Uterus (tissue), 3 donors: ENCODE measurements at regions not wholly inside any gene's neighbourhood (a gene's known extent, or its start where the extent isn't known, plus 50 kb on each side); places are given as distances from the start of the nearest gene placed in this dataset.

Experiments used
- DNase-seq, 2 donors: peaks; one replicate each; pipeline ENCODE4 v3.0.0-alpha.2; 2019 to 2020
- H3K27ac ChIP-seq, 2 donors: fragments of 200-600 bp; sonication (generic); 1 replicate in 1 of 2; 2 replicates in 1 of 2; pipeline ENCODE4 v1.5.1; 2016 to 2018
- H3K27me3 ChIP-seq, 2 donors: fragments of 200-600 bp; sonication (generic); one replicate each; pipeline ENCODE4 v1.5.1; 2018 to 2019; ENCODE audit warnings: control low read depth in 1 of 2
- H3K36me3 ChIP-seq, 2 donors: fragments of 200-600 bp; sonication (generic); one replicate each; pipeline ENCODE4 v1.5.1; 2019; ENCODE audit warnings: control low read depth in 1 of 2
- H3K4me1 ChIP-seq, 2 donors: fragments of 200-600 bp; sonication (generic); one replicate each; pipeline ENCODE4 v1.5.1; 2018 to 2019; ENCODE audit warnings: control low read depth in 1 of 2
- H3K4me3 ChIP-seq, 2 donors: fragments of 200-600 bp; sonication (generic); 1 replicate in 1 of 2; 2 replicates in 1 of 2; pipeline ENCODE4 v1.5.1; 2018 to 2019; ENCODE audit warnings: mild to moderate bottlenecking in 1 of 2
- H3K9me3 ChIP-seq, 2 donors: fragments of 200-600 bp; sonication (generic); one replicate each; pipeline ENCODE4 v1.5.1; 2019; ENCODE audit warnings: control low read depth in 1 of 2
- CTCF ChIP-seq, 4 experiments: fragments of 200-600 bp in 2 of 4; fragments of 450-650 bp in 2 of 4; sonication (generic) in 2 of 4; IDR thresholded peaks; one replicate each; pipeline ENCODE4 v1.5.1; 2016 to 2019; ENCODE audit warnings: antibody characterized with exemption in 4 of 4, mild to moderate bottlenecking in 2 of 4, moderate library complexity in 1 of 4
- POLR2A ChIP-seq, 2 donors: fragments of 450-650 bp; IDR thresholded peaks; one replicate each; pipeline ENCODE4 v1.6.1; 2016; ENCODE audit warnings: antibody characterized with exemption in 2 of 2, mild to moderate bottlenecking in 1 of 2, moderate library complexity in 1 of 2
- intact Hi-C: fragments of 100-400 bp; cut with DNase I; formaldehyde crosslinking; loops from one replicate; pipeline ENCODE4 v1.15.1; 2023; ENCODE audit warnings: low total_unique reads
- donor health status: DM: yes; HTN: yes; CAD: no.

DNA sequence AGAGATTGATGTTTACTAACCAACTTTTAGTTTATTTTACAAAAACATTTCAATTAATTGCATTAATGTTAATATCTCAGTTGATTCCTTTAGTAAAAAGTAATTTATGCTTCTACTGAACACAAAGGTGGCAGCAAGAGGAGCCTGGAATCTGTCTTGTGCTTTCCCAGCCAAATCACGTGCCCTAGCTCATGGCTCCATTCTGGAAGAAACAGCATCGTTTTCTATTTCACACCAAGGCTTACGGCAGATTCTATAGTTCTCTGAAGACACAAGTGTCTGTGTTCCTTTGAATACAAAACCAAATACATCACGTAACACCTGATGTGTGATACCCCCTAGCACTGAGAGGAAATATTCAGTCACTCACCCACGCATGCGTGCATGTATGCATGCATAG, 346.1 kb upstream of the MIR17HG start:
- H3K27me3 ChIP-seq: no peaks in the 10 kb centered on the region
- no peaks in the 10 kb centered on the region for H3K4me1 ChIP-seq
- H3K27ac ChIP-seq: no peak overlapping the region
- DNase-seq: no peak
- no peak overlapping the region for H3K4me3 ChIP-seq
- H3K9me3 ChIP-seq: no peaks in the 10 kb centered on the region
- no peaks in the 10 kb centered on the region for H3K36me3 ChIP-seq
- TF ChIP-seq POLR2A (IDR thresholded peaks at IDR 0.05): no peak
- TF ChIP-seq CTCF (IDR thresholded peaks at IDR 0.05): no peak
- intact Hi-C loops: no loop called here

- no peaks in the 10 kb centered on the region for H3K27me3 ChIP-seq
- no peaks in the 10 kb centered on the region for H3K9me3 ChIP-seq
- no peak overlapping the region for H3K4me3 ChIP-seq
- no peaks in the 10 kb centered on the region for H3K36me3 ChIP-seq
- H3K4me1 ChIP-seq: no peaks in the 10 kb centered on the region
- TF ChIP-seq POLR2A (IDR thresholded peaks at IDR 0.05) (no peak), CTCF (IDR thresholded peaks at IDR 0.05) (no peak)
- intact Hi-C loops: no loop called here
- H3K27ac ChIP-seq: no peak overlapping the region
- no peak for DNase-seq
Observed at GRCh38 chr13:91014696-91015095, 332.8 kb upstream of the MIR17HG start.

- intact Hi-C loops: no loop called here
- Histone ChIP-seq H3K4me3 (no peak overlapping the region), H3K27me3 (no peaks in the 10 kb centered on the region), H3K27ac (no peak overlapping the region), H3K4me1 (no peaks in the 10 kb centered on the region), H3K36me3 (no peaks in the 10 kb centered on the region), H3K9me3 (no peaks in the 10 kb centered on the region)
- DNase-seq: no peak
- TF ChIP-seq CTCF (IDR thresholded peaks at IDR 0.05): peak in 2 of 4 experiments; percentile 16 to 27
- no peak for TF ChIP-seq POLR2A (IDR thresholded peaks at IDR 0.05)
Observed at GRCh38 chr13:91017031-91017668, 330.3 kb upstream of the MIR17HG start.

- DNase-seq: no peak
- Histone ChIP-seq H3K27ac (no peak overlapping the region), H3K36me3 (no peaks in the 10 kb centered on the region)
Observed at GRCh38 chr13:91017669-91018053, 329.8 kb upstream of the MIR17HG start.

More at GRCh38 chr13:91017669-91018053, 329.8 kb upstream of the MIR17HG start:
- intact Hi-C loops: no loop called here
- H3K4me1 ChIP-seq: no peaks in the 10 kb centered on the region
- no peaks in the 10 kb centered on the region for H3K27me3 ChIP-seq
- no peak for TF ChIP-seq CTCF (IDR thresholded peaks at IDR 0.05)
- no peak for TF ChIP-seq POLR2A (IDR thresholded peaks at IDR 0.05)
- H3K4me3 ChIP-seq: no peak overlapping the region
- no peaks in the 10 kb centered on the region for H3K9me3 ChIP-seq
